OCI-LY7 (cell line): ENCODE measurements at regions not wholly inside any gene's neighbourhood (a gene's known extent, or its start where the extent isn't known, plus 50 kb on each side); places are given as distances from the start of the nearest gene placed in this dataset.

Source experiments
- EZH2phosphoT487 ChIP-seq: fragments of 200-600 bp; sonication (generic); IDR thresholded peaks from 2 replicates; pipeline ENCODE4 v1.6.1; 2018; ENCODE audit warnings: low read depth, borderline replicate concordance, mild to moderate bottlenecking, mixed run types, antibody characterized with exemption, low read length, moderate library complexity, mixed read lengths
- TF ChIP-seq, protein P1 (sequence below): fragments of 200-600 bp; sonication (generic); conservative IDR thresholded peaks from 2 replicates; pipeline ENCODE4 v1.5.1; 2014; ENCODE audit warnings: mild to moderate bottlenecking, antibody characterized with exemption, low read length, moderate library complexity, mixed read lengths

DNA sequence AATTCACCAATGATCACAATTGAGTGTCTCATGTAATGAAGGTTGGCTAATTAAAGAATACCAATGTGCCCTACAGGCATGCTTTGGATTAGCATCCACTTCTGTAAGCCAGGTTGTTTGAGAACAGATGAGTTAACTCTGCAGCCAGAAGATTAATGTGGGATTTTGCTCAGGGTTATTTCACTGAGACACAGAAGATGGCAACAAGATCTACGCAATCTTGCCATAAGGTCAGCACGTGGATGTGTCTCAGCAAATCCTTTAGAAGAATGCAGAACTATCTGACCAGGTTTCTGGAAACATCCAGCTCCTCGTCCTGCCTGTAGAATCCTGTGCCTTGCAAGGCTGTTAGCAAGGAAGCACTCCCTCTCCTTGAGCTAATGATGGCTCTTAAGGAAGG lies 532.6 kb upstream of the AMELY start:
- TF ChIP-seq, protein P1, sequence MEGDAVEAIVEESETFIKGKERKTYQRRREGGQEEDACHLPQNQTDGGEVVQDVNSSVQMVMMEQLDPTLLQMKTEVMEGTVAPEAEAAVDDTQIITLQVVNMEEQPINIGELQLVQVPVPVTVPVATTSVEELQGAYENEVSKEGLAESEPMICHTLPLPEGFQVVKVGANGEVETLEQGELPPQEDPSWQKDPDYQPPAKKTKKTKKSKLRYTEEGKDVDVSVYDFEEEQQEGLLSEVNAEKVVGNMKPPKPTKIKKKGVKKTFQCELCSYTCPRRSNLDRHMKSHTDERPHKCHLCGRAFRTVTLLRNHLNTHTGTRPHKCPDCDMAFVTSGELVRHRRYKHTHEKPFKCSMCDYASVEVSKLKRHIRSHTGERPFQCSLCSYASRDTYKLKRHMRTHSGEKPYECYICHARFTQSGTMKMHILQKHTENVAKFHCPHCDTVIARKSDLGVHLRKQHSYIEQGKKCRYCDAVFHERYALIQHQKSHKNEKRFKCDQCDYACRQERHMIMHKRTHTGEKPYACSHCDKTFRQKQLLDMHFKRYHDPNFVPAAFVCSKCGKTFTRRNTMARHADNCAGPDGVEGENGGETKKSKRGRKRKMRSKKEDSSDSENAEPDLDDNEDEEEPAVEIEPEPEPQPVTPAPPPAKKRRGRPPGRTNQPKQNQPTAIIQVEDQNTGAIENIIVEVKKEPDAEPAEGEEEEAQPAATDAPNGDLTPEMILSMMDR: no peak
- TF ChIP-seq EZH2phosphoT487: no peak
